NCI-H187 treated with DMSO at 0.1 percent for 48 hours (cell line): ENCODE measurements at regions not wholly inside any gene's neighbourhood (a gene's known extent, or its start where the extent isn't known, plus 50 kb on each side); places are given as distances from the start of the nearest gene placed in this dataset.
"Not testable (repeated sequence)": the region's sequence is repeated elsewhere in the genome, so short reads cannot be mapped to it uniquely, and the experiment has no call there.

Experiments used
- DNase-seq: peaks from one replicate; lab custom pipeline; 2025; lab: John Stamatoyannopoulos, UW

GRCh38 chr2:113386780-113387433, 50.6 kb upstream of the ZNG1B start:
- DNase-seq = not testable (repeated sequence)

GRCh38 chr2:113379621-113380020, 57.9 kb upstream of the ZNG1B start:
- not testable (repeated sequence) for DNase-seq

GRCh38 chr2:113376913-113377445, 60.5 kb upstream of the ZNG1B start:
- DNase-seq = no peak

- no peak for DNase-seq
Observed at GRCh38 chr2:113376253-113376912, 61.1 kb upstream of the ZNG1B start.

- DNase-seq = not testable (repeated sequence)
Observed at GRCh38 chr2:113374857-113375256, 62.6 kb upstream of the ZNG1B start.

- not testable (repeated sequence) for DNase-seq
Observed at GRCh38 chr2:113372258-113372834, 65.1 kb upstream of the ZNG1B start.

- no peak for DNase-seq
Observed at GRCh38 chr2:113370478-113371091, 66.9 kb upstream of the ZNG1B start.

- no peak for DNase-seq
Observed at GRCh38 chr2:113370030-113370429, 67.5 kb upstream of the ZNG1B start.

- DNase-seq = not testable (repeated sequence)
Observed at GRCh38 chr2:113368581-113368980, 68.9 kb upstream of the ZNG1B start.

GRCh38 chr2:113366821-113367220, 70.7 kb upstream of the ZNG1B start:
- DNase-seq = not testable (repeated sequence)

GRCh38 chr2:113365791-113366190, 71.7 kb upstream of the ZNG1B start:
- DNase-seq = not testable (repeated sequence)

- DNase-seq = not testable (repeated sequence)
Observed at GRCh38 chr2:113365290-113365689, 72.2 kb upstream of the ZNG1B start.

GRCh38 chr2:113361051-113361450, 76.4 kb upstream of the ZNG1B start:
- DNase-seq = no peak

- no peak for DNase-seq
Observed at GRCh38 chr2:113357071-113357470, 78.3 kb upstream of the PAX8 start.

GRCh38 chr2:113356284-113356683, 77.6 kb upstream of the PAX8 start:
- DNase-seq = not testable (repeated sequence)

GRCh38 chr2:113355339-113356015, 76.8 kb upstream of the PAX8 start:
- not testable (repeated sequence) for DNase-seq

GRCh38 chr2:113351375-113352355, 72.9 kb upstream of the PAX8 start:
- DNase-seq = no peak

GRCh38 chr2:113343800-113344199, 65.1 kb upstream of the PAX8 start:
- not testable (repeated sequence) for DNase-seq

- DNase-seq = no peak
Observed at GRCh38 chr2:113342650-113343049, 63.9 kb upstream of the PAX8 start.

GRCh38 chr2:113341870-113342253, 63.1 kb upstream of the PAX8 start:
- not testable (repeated sequence) for DNase-seq
